ENCODE measurements at regions not wholly inside any gene's neighbourhood (a gene's known extent, or its start where the extent isn't known, plus 50 kb on each side); places are given as distances from the start of the nearest gene placed in this dataset.
"Not testable (repeated sequence)": the region's sequence is repeated elsewhere in the genome, so short reads cannot be mapped to it uniquely, and the experiment has no call there.

DNA sequence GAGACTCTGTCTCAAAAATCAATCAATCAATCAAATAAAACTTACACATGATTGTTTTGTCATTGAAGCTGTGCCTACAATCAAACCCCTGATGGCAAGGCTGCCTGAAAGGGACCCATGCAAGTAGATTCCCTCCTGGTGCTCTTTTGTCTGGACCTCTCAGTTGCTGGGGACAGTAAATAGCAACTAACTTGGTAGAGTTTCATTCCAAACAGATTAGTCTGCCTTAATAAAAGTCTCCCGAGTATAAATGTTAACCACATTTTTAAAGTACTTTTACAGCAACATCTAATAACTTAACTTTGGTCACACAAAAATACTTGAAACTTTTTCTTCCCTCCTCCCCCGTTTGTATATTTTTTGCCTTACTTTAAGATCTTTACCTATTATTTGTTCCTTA is 105.5 kb downstream of the FEM1C start:
- peak; percentile 41 for DNase-seq (ENCODE audit: low read depth)

GRCh38 chr5:115435778-115436712 is 108.5 kb downstream of the FEM1C start:
- DNase-seq (ENCODE audit: low read depth), result peak; percentile 66

DNA sequence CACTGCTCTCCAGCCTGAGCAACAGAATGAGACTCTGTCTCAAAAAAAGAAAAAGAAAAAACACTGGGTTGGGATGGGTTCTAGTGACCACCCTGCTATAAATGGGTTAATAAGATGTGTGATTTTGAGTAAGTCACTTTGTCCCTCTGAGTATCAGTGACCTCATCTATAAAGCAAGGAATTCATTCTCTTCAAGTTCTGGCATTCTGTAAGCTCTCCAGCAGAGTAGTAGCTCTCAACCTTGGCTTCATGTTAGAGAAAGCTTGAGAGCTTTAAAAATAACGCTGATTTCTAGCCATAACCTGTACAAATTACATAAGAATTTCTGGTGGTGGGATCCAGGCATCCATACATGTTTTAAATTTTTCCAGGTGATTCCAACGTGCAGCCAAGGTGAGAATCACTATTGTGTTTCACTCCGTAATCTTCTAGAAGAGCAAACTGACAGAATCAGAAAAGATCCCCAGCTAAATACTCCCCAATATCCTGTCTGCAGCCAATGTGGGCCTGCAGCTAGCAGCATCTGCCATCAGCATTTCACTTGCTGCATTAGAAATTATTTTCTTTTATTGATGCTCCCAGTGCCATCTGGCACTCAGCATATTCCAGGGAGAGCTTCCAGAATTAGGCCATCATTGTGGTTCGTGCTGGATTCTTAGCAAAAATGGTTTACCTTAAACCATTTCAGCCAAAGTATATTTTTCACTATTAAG is 109.4 kb downstream of the FEM1C start:
- no peak for DNase-seq (ENCODE audit: low read depth)

- DNase-seq (ENCODE audit: low read depth), result peak; percentile 19
Observed at GRCh38 chr5:115433918-115434317, 110.7 kb downstream of the FEM1C start.

- no peak for DNase-seq (ENCODE audit: low read depth)
Observed at GRCh38 chr5:115432691-115433090, 111.9 kb downstream of the FEM1C start.

GRCh38 chr5:115431116-115431515 is 113.5 kb downstream of the FEM1C start:
- no peak for DNase-seq (ENCODE audit: low read depth)

DNA sequence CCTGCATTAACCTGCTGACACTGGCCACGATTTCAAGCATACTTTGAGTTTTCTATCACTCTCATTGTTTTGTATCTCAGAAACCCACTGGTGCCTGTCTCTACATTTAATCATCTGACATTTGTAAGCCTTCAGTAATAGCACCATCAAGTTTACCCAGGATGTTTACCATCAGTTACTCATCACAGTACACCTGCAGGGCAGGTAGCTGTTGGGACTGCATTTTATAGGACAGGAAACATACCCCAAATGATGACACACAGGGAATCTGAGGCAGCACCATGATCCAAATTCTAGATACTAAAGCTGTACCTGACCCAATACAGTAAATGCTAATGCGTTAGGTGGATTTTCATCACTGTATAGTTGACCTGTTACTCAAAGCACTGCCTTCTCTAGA is 114.2 kb downstream of the FEM1C start:
- no peak for DNase-seq (ENCODE audit: low read depth)

DNA sequence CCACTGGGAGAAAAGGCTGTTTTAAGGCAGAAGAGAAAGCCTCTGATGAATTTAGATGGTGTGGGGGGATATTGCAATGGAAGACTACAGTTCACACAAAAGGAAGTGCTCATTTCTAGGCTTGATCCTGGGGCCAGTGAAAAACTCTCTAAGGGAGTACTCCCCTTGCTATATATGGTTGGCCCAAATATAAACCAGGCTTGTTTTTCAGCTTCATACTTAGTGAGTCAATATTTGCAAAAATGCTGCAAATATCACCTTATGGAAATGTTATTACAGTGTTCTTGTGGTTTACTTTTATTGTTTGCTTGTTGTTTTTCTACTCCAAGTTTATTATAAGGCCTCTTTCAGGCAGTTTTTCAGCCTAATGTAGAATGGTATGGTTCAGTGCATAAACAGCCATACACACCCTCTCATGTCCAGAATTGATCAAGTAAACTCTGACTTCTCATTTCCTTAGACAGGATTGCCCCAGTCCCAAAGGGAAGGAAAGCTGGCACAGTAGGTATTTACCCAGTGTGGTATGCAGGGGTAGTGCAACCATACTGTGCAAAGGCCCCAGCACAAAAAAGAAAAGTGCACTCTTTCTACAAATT is 115.1 kb downstream of the FEM1C start:
- DNase-seq (ENCODE audit: low read depth), result no peak

DNA sequence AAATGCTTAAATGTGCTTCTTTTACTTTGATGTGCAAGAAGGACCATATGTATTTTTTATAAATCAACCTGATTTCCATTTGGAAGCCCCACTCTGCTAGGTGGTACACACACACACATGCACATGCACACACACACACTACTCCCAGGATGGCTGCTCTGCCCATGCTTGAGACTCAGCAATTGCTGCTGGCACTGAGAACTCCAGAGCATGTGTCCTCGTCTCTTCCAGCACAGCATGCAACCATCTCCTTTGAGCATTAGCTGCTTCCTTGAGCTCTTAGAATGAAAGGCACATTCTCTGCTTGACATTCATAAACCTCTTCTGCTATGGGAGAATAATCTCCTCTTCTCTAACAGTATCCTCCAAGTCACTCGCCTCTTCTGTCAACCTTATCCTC is 115.9 kb downstream of the FEM1C start:
- DNase-seq (ENCODE audit: low read depth), result no peak

GRCh38 chr5:115428248-115428647 is 116.3 kb downstream of the FEM1C start:
- DNase-seq (ENCODE audit: low read depth), result no peak

DNA sequence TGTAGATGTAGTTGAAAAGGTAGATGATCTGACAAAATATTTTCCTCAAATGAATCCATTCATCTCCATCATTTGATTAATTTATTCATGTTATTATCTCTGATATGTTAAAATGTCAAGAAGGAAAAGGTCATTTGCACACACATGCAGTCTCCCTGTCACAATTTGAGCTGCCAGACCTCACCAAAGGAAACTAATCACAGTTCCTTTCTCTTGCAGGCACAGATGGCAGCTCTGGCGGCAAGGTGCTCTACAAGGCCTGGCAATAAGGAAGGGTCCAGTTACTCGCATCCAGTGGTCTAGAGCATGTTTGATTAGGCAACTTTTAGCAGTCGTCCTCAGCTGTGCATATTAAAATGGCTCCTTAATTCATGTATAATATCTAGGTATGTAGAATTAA is 120.1 kb downstream of the FEM1C start:
- DNase-seq (ENCODE audit: low read depth), result no peak

DNA sequence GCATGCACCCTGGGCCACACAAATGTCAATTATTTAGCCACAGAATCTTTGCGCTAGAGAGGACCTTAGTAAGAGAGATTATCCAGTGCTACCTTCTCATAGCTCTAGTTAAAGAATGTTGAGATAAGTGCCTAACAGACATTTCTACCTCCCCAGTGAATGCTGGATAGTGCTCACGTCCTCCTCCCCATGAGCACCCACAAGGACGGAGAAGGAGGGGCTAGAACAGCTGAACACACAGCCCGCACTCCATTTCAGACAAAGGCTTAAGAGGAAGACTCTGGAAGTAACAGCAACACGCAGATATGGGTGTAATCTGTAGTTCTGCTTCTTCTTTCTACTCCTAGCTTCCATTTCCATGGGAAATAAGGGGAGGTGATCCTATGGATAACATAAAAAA is 120.5 kb downstream of the FEM1C start:
- DNase-seq (ENCODE audit: low read depth), result no peak

DNA sequence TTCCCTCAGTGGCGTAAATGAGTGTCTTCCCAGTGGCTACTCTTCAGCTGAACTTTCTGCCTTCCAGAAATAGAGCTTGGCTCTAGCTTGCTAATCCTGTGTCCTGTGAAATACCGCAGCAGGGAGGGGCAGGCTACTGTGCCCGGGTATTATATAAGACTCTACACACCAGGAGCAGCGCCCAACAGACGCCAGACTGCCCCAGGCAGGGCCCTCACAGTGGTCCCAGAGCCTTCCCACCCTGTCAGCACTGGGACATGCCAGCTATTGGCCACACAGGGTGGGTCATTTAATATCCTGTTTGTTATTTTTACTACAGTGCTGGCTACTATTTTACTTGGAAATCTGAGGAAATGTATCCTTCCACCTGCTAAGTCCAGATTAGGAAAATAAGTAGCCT is 121.0 kb downstream of the FEM1C start:
- no peak for DNase-seq (ENCODE audit: low read depth)

DNA sequence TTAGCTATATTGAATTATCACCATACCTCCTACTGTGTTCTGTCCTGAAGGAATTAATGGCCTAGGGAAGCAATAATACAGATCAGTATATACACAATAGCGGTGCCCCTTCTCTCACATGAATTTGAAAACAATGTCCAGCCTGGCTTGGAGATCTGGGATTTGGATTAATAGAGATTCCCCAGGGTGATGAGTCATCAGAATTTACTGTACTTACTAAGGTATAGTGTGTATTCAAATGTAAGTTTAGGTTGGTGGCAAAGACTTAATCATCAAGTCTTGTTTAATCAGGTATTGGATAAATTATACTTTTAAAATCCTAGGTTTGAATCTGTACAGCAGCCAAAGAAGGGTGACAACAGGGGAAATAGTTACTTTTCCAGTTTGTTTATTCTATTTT is 121.5 kb downstream of the FEM1C start:
- peak; percentile 56 for DNase-seq (ENCODE audit: low read depth)

GRCh38 chr5:115420812-115421211 is 123.8 kb downstream of the FEM1C start:
- not testable (repeated sequence) for DNase-seq (ENCODE audit: low read depth)

GRCh38 chr5:115419846-115420585 is 123.6 kb upstream of the CCDC112 start:
- DNase-seq (ENCODE audit: low read depth), result peak; percentile 96

GRCh38 chr5:115418788-115419187 is 122.3 kb upstream of the CCDC112 start:
- no peak for DNase-seq (ENCODE audit: low read depth)

- no peak for DNase-seq (ENCODE audit: low read depth)
Observed at GRCh38 chr5:115417076-115417475, 120.6 kb upstream of the CCDC112 start.

GRCh38 chr5:115415143-115415491 is 118.7 kb upstream of the CCDC112 start:
- DNase-seq (ENCODE audit: low read depth), result peak; percentile 79

DNA sequence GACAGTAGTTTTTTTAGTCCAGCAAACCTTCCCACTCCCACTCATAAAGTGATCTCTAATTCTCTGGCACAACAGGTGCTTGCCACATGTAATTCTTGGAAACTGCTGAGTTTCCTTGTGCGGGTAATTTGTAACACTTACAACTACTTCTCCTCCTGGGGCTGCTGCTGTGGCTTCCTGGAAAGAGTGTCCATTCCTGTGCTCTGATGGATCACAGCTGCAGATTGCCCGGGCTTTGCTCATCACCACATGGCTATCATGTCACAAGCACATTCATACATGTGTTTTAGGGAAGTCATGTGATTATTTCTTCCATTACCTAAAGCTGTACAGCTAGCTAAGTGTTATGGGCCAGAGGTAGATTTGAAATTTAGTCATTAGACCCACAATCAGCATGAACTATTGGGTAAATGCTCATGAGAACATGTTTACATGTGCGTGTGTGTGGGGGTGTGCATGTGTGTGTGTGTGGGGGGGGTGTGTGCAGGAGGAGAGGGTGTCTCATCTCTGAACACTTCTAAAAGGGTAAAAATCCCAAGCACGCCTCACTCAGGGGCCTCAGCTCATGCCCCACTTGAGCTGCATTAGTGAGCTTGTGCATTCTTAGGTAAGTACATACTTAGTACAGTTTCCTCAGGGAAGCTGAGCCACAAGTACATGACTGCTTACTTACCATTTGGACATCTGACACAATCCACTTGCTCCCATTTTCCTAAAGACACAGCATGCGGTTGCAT is 118.1 kb upstream of the CCDC112 start:
- peak; percentile 81 for DNase-seq (ENCODE audit: low read depth)

DNA sequence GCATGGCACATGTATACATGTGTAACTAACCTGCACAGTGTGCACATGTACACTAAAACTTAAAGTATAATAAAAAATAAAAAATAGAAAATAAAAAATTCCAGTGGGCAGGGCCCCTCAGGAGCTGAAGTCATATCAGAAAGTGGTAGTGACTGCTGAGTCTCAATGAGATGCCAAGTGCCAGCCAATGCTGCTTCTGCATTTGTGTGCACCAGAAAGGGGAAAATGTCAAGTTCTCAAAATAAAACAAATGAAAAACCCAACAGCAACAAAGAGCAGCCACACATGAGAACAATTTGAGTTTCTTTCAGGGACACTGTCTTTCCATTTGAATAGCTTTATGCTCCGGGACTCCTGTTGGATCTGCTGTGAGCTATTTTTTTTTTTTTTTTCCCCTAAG is 117.2 kb upstream of the CCDC112 start:
- DNase-seq (ENCODE audit: low read depth), result no peak

- no peak for DNase-seq (ENCODE audit: low read depth)
Observed at GRCh38 chr5:115409094-115409493, 112.6 kb upstream of the CCDC112 start.
